H1 (cell line): ENCODE measurements at regions not wholly inside any gene's neighbourhood (a gene's known extent, or its start where the extent isn't known, plus 50 kb on each side); places are given as distances from the start of the nearest gene placed in this dataset.
A peak's percentile ranks its signal among the peaks of the same experiment; 100 is the strongest.

Experiments
- CTCF ChIA-PET: fragments of 300-600 bp; sonication (Branson Sonifier 250); formaldehyde crosslinking; loops from one replicate; lab custom pipeline; 2021; ENCODE audit not compliant: partially characterized antibody; lab: Charles Lee
- POLR2A ChIA-PET: fragments of 300-600 bp; sonication (Branson Sonifier 250); formaldehyde crosslinking; loops from one replicate; lab custom pipeline; 2021; ENCODE audit warnings: inconsistent platforms; ENCODE audit not compliant: partially characterized antibody; lab: Charles Lee
- DNase-seq, 2 experiments: peaks; one replicate each; pipeline versions ENCODE4 v3.0.0 to v3.0.0-alpha.2; 2010 to 2022; ENCODE audit warnings: low spot score in 2 of 2, low read depth in 1 of 2, mixed read lengths in 1 of 2
- FAIRE-seq: peaks from 2 replicates; lab custom pipeline; 2011; peaks lifted over from hg19 to GRCh38; lab: Jason Lieb, UNC
- H2AFZ ChIP-seq: 2 replicates; pipeline ENCODE4 v1.8.1; 2012; ENCODE audit warnings: low read length, inconsistent platforms
- H2AK5ac ChIP-seq: 2 replicates; pipeline ENCODE4 v1.6.1; 2013; ENCODE audit warnings: low read depth, low read length
- H2BK120ac ChIP-seq: replicated peaks from 2 replicates; pipeline ENCODE3; 2013; ENCODE audit warnings: low read depth, low read length, inconsistent platforms
- H2BK12ac ChIP-seq: 2 replicates; pipeline ENCODE4 v1.6.1; 2013; ENCODE audit warnings: low read depth, low read length
- H2BK15ac ChIP-seq: 2 replicates; pipeline ENCODE4 v1.6.1; 2013; ENCODE audit warnings: low read length
- H2BK20ac ChIP-seq: 2 replicates; pipeline ENCODE4 v1.6.1; 2013; ENCODE audit warnings: low read length
- H2BK5ac ChIP-seq: 2 replicates; pipeline ENCODE4 v1.6.1; 2013; ENCODE audit warnings: low read depth, low read length
- H3K14ac ChIP-seq: 2 replicates; pipeline ENCODE4 v1.6.1; 2013; ENCODE audit warnings: inconsistent platforms; ENCODE audit not compliant: insufficient read length
- H3K18ac ChIP-seq: 2 replicates; pipeline ENCODE4 v1.6.1; 2013; ENCODE audit warnings: low read length; ENCODE audit errors: extremely low read depth
- H3K23ac ChIP-seq: 2 replicates; pipeline ENCODE4 v1.6.1; 2013; ENCODE audit warnings: inconsistent platforms; ENCODE audit not compliant: insufficient read length
- H3K23me2 ChIP-seq: 2 replicates; pipeline ENCODE4 v1.6.1; 2013; ENCODE audit warnings: low read depth, low read length
- H3K27ac ChIP-seq: 2 replicates; pipeline ENCODE4 v1.6.1; 2011; ENCODE audit warnings: low read depth, low read length, inconsistent platforms
- H3K27me3 ChIP-seq, 4 experiments: replicated peaks in 1 of 4; 1 replicate in 1 of 4; 2 replicates in 3 of 4; pipeline versions ENCODE4 v1.6.1 to v1.8.1; 2011 to 2013; ENCODE audit warnings: low read length in 3 of 4, mild to moderate bottlenecking in 3 of 4, inconsistent platforms in 2 of 4, mixed read lengths in 2 of 4, moderate library complexity in 1 of 4; ENCODE audit not compliant: control insufficient read depth in 3 of 4, insufficient read depth in 3 of 4; ENCODE audit errors: extremely low read depth in 1 of 4
- H3K36me3 ChIP-seq, 4 experiments: 2 replicates each; pipeline versions ENCODE4 v1.6.1 to v1.8.1; 2011 to 2013; ENCODE audit warnings: mild to moderate bottlenecking in 4 of 4, low read length in 3 of 4, moderate library complexity in 2 of 4, control low read depth in 1 of 4, inconsistent platforms in 1 of 4; ENCODE audit not compliant: insufficient read depth in 4 of 4, control insufficient read depth in 2 of 4
- H3K4ac ChIP-seq: replicated peaks from 2 replicates; pipeline ENCODE3; 2013; ENCODE audit warnings: low read length, low read depth, mixed read lengths, inconsistent platforms; ENCODE audit not compliant: insufficient read length
- H3K4me1 ChIP-seq, 4 experiments: replicated peaks in 1 of 4; 1 replicate in 1 of 4; 2 replicates in 3 of 4; pipeline versions ENCODE4 v1.6.1 to v1.8.1; 2011 to 2013; ENCODE audit warnings: low read length in 3 of 4, inconsistent platforms in 2 of 4, mixed read lengths in 1 of 4; ENCODE audit not compliant: insufficient read depth in 4 of 4, control insufficient read depth in 3 of 4
- H3K4me2 ChIP-seq, 2 experiments: 2 replicates each; pipeline versions ENCODE4 v1.6.1 to v1.8.1; 2011 to 2013; ENCODE audit warnings: low read depth in 2 of 2, low read length in 2 of 2, control low read depth in 1 of 2, inconsistent platforms in 1 of 2, mild to moderate bottlenecking in 1 of 2; ENCODE audit not compliant: insufficient read depth in 1 of 2
- H3K4me3 ChIP-seq, 4 experiments: fragments of 200-600, 300-600 bp in 1 of 4; sonication (generic), shearing (Covaris generic), sonication (Bioruptor Twin) in 1 of 4; 2 replicates each; pipeline versions ENCODE4 v1.5.1 to v1.8.1; 2011 to 2016; ENCODE audit warnings: low read length in 4 of 4, low read depth in 3 of 4, control low read depth in 2 of 4, inconsistent platforms in 2 of 4, mild to moderate bottlenecking in 2 of 4, mixed read lengths in 1 of 4, moderate library complexity in 1 of 4; ENCODE audit not compliant: insufficient read depth in 2 of 4; ENCODE audit errors: extremely low read depth in 1 of 4
- H3K56ac ChIP-seq: replicated peaks from 2 replicates; pipeline ENCODE3; 2013; ENCODE audit warnings: low read depth, mild to moderate bottlenecking, mixed read lengths, low read length, inconsistent platforms; ENCODE audit not compliant: insufficient read length
- H3K79me1 ChIP-seq: 2 replicates; pipeline ENCODE4 v1.6.1; 2013; ENCODE audit warnings: low read depth, low read length, control low read depth
- H3K79me2 ChIP-seq, 2 experiments: 2 replicates each; pipeline versions ENCODE4 v1.6.1 to v1.8.1; 2012 to 2013; ENCODE audit warnings: low read length in 2 of 2, mild to moderate bottlenecking in 2 of 2, inconsistent platforms in 1 of 2; ENCODE audit not compliant: insufficient read depth in 2 of 2, control insufficient read depth in 1 of 2
- H3K9ac ChIP-seq, 4 experiments: replicated peaks in 1 of 4; 1 replicate in 1 of 4; 2 replicates in 3 of 4; pipeline versions ENCODE4 v1.6.1 to v1.8.1; 2011 to 2013; ENCODE audit warnings: low read depth in 3 of 4, low read length in 3 of 4, control low read depth in 2 of 4, mild to moderate bottlenecking in 2 of 4, moderate library complexity in 2 of 4, inconsistent platforms in 1 of 4; ENCODE audit errors: extremely low read depth in 1 of 4
- H3K9me3 ChIP-seq, 2 experiments: 2 replicates each; pipeline versions ENCODE4 v1.6.1 to v1.8.1; 2012 to 2013; ENCODE audit warnings: mild to moderate bottlenecking in 2 of 2, moderate library complexity in 2 of 2, control low read depth in 1 of 2, inconsistent platforms in 1 of 2, low read depth in 1 of 2, low read length in 1 of 2, mixed read lengths in 1 of 2; ENCODE audit not compliant: insufficient read depth in 2 of 2
- H4K20me1 ChIP-seq, 2 experiments: replicated peaks in 1 of 2; 2 replicates each; pipeline versions ENCODE3 to v1.8.1; 2011 to 2013; ENCODE audit warnings: inconsistent platforms in 2 of 2, low read length in 2 of 2, mild to moderate bottlenecking in 1 of 2; ENCODE audit not compliant: insufficient read depth in 2 of 2, control insufficient read depth in 1 of 2
- H4K5ac ChIP-seq: 2 replicates; pipeline ENCODE4 v1.6.1; 2013; ENCODE audit warnings: low read length, low read depth, mixed read lengths, inconsistent platforms; ENCODE audit not compliant: insufficient read length
- H4K8ac ChIP-seq: 2 replicates; pipeline ENCODE4 v1.8.0; 2013; ENCODE audit warnings: mild to moderate bottlenecking, moderate library complexity, low read length, inconsistent platforms; ENCODE audit not compliant: insufficient read depth; ENCODE audit errors: extremely low read depth
- H4K91ac ChIP-seq: replicated peaks from 2 replicates; pipeline ENCODE3; 2013; ENCODE audit warnings: low read length, mixed read lengths, inconsistent platforms; ENCODE audit not compliant: insufficient read length
- BRCA1 ChIP-seq: IDR thresholded peaks from 2 replicates; pipeline ENCODE4 v1.6.1; 2012; ENCODE audit warnings: low read depth, low read length, improper control_type of control experiment
- CEBPB ChIP-seq: IDR thresholded peaks from 2 replicates; pipeline ENCODE4 v1.6.1; 2012; ENCODE audit warnings: low read depth, low read length
- GTF2F1 ChIP-seq: IDR thresholded peaks from 2 replicates; pipeline ENCODE4 v1.6.1; 2012; ENCODE audit warnings: low read depth, low read length, improper control_type of control experiment, borderline replicate concordance
- HDAC6 ChIP-seq: IDR thresholded peaks from one replicate; pipeline ENCODE4 v1.7.1; 2012; ENCODE audit warnings: low read depth, mild to moderate bottlenecking, inconsistent platforms, low read length, moderate library complexity
- MAFK ChIP-seq: IDR thresholded peaks from 2 replicates; pipeline ENCODE4 v1.6.1; 2012; ENCODE audit warnings: low read depth, mild to moderate bottlenecking, improper control_type of control experiment, low read length
- NRF1 ChIP-seq: IDR thresholded peaks from 2 replicates; pipeline ENCODE4 v1.6.1; 2011; ENCODE audit warnings: mild to moderate bottlenecking, low read depth, low read length, improper control_type of control experiment
- RNF2 ChIP-seq: fragments of 200-900, 300-1000 bp; sonication (generic); IDR thresholded peaks from 2 replicates; pipeline ENCODE4 v1.7.1; 2016; ENCODE audit warnings: borderline replicate concordance, low read depth, mild to moderate bottlenecking, antibody characterized with exemption, low read length; ENCODE audit not compliant: poor library complexity, severe bottlenecking; ENCODE audit errors: missing control alignments
- SIN3A ChIP-seq, 2 experiments: IDR thresholded peaks in 1 of 2; conservative IDR thresholded peaks in 1 of 2; 2 replicates each; pipeline ENCODE4 v1.6.1; 2011 to 2012; ENCODE audit warnings: low read length in 2 of 2, improper control_type of control experiment in 1 of 2, low read depth in 1 of 2, mild to moderate bottlenecking in 1 of 2
- SIRT6 ChIP-seq: IDR thresholded peaks from one replicate; pipeline ENCODE4 v1.7.1; 2012; ENCODE audit warnings: low read length, inconsistent platforms
- SRF ChIP-seq: IDR thresholded peaks from 2 replicates; pipeline ENCODE4 v1.6.1; 2011; ENCODE audit warnings: mild to moderate bottlenecking, low read depth, low read length, moderate library complexity
- TAF1 ChIP-seq: IDR thresholded peaks from 2 replicates; pipeline ENCODE4 v1.6.1; 2011; ENCODE audit warnings: mild to moderate bottlenecking, low read depth, low read length
- WGBS, 2 experiments: shearing (Covaris generic) in 1 of 2; methylation state at CpG; one replicate each; pipeline versions ENCODE4 v1.1.6 to v1.1.7; 2013 to 2015; ENCODE audit warnings: low lambda C conversion rate in 2 of 2, mixed read lengths in 2 of 2, inconsistent platforms in 1 of 2, low coverage in 1 of 2, missing lambda C conversion rate in 1 of 2; ENCODE audit not compliant: insufficient replicate concordance in 2 of 2, insufficient coverage in 1 of 2, insufficient read length in 1 of 2; ENCODE audit errors: extremely low coverage in 1 of 2, missing lambda C conversion rate in 1 of 2; 5-methylcytosine and 5-hydroxymethylcytosine counted together

DNA sequence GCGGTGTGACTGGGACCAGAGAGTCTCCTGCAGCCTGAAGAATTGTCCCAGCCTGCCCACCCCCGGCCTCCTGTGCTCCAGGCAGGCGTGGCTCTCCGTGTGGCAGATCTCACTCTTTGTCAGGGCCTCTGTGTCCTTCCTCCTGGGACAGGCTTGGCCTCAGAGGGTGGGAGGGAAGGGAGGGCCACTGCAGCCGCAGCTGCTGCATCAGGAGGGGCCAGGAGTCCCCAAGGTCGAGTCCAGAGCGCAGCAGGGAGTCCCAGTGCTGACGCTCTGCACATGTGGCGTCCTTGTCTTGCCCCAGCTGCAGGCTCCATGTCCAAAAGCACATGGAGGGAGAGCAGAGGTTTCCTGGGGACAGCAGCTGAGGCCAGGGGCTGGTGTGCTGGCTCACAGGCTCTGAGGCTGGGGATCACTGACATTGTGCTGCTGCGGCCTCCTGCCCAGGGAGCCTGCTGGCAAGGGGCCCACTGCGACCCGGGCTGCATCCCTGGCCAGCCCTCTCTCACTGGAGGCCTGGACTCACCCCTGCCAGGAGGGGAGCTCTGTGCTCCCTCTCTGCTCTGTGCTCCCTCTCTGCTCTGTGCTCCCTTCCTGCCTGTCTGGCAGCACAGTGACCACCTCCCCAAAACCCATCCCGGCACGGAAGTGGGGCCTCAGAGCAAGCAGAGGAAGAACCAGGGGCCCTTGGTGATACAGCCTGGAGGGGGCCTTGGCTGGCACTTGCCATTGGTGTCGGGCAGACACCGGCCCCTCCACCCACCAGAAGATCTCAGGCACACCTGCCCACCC is 114.6 kb upstream of the RET start:
- H3K14ac ChIP-seq: no peak overlapping the region
- H2AFZ ChIP-seq: no peak overlapping the region
- no peak overlapping the region for H4K91ac ChIP-seq
- POLR2A ChIA-PET: interaction anchor here (1.0 kb wide), 1 partner anchor 11 kb away, joined by 4 read pairs; no protein-coding TSS in a partner anchor
- H3K9ac ChIP-seq: no peak overlapping the region
- 96% methylated on average over 10 of the region's 16 CpGs; no CpG with 5 or more reads in 1 of the 2 experiments for WGBS, 2 experiments
- H2BK15ac ChIP-seq: 0 out of 2 replicates have a peak overlapping the region, but pooled peaks have one; percentile 29
- TF ChIP-seq HDAC6: no peak
- no peak for TF ChIP-seq GTF2F1
- no peak for TF ChIP-seq NRF1
- no peak for TF ChIP-seq CEBPB
- TF ChIP-seq RNF2: no peak
- TF ChIP-seq SIN3A (conservative IDR thresholded peaks at IDR 0.05 in 1 of 2, IDR thresholded peaks at IDR 0.05 in 1 of 2; ENCODE audit: low read depth in 1 of 2, low read length in 2 of 2): no peak
- no peak for TF ChIP-seq SRF
- no peak for TF ChIP-seq BRCA1
- no peak for TF ChIP-seq MAFK
- TF ChIP-seq TAF1: no peak
- no peak for TF ChIP-seq SIRT6
- no peaks in the 10 kb centered on the region for H3K79me2 ChIP-seq
- no peak overlapping the region for H4K8ac ChIP-seq
- FAIRE-seq (no peak), DNase-seq (peak in 1 of 2 experiments; percentile 42)
- no peak overlapping the region for H3K27ac ChIP-seq
- H3K27me3 ChIP-seq: no peaks in the 10 kb centered on the region
- H3K56ac ChIP-seq: no peak overlapping the region
- H3K23ac ChIP-seq: no peak overlapping the region
- no peak overlapping the region for H2BK20ac ChIP-seq
- no peak overlapping the region for H4K5ac ChIP-seq
- H4K20me1 ChIP-seq: no peaks in the 10 kb centered on the region
- H3K36me3 ChIP-seq: no peaks in the 10 kb centered on the region
- CTCF ChIA-PET: interaction anchor here (2.1 kb wide), 1 partner anchor 12 kb away, joined by 6 read pairs; no protein-coding TSS in a partner anchor
- H2AK5ac ChIP-seq: no peak overlapping the region
- H3K4me2 ChIP-seq: no peak overlapping the region
- no peak overlapping the region for H3K4ac ChIP-seq
- no peaks in the 10 kb centered on the region for H3K79me1 ChIP-seq
- peaks cover 0 to 4% of the 10 kb centered on the region in 2 experiments; a peak in 3 of 4 replicates for H3K9me3 ChIP-seq
- no peak overlapping the region for H3K4me3 ChIP-seq
- peak overlapping the region; percentile 60; the same call in 1 of the 2 replicates for H2BK12ac ChIP-seq
- peak overlapping the region; percentile 22 for H2BK120ac ChIP-seq
- no peak overlapping the region for H3K18ac ChIP-seq
- no peaks in the 10 kb centered on the region for H3K23me2 ChIP-seq
- H2BK5ac ChIP-seq: no peak overlapping the region
- H3K4me1 ChIP-seq: peaks cover 0 to 3% (median 0%) of the 10 kb centered on the region in 4 experiments; a peak in 1 of 7 replicates
